ENCODE measurements at regions not wholly inside any gene's neighbourhood (a gene's known extent, or its start where the extent isn't known, plus 50 kb on each side); places are given as distances from the start of the nearest gene placed in this dataset.

DNA sequence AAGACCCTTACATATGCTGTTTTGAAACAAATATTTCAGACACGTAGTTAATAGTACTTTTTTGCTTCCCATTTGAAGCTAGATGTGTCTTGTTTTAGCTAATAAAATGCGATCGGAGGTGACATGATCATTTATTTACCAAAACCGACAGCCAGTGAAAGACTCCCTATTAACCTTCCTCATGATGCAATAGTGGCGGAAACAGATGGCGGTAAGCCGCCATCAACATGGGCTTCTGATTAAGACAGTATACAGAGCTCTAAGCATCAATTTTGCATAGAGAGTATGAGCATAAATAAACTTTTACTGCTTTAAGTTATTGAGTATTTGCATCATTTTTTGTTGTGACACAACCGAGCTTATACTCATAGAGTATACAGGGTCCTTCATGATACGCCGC, 1282.4 kb upstream of the ADGRB3 start:
- Histone ChIP-seq H3K36me3 (ENCODE audit: control insufficient read depth, insufficient read depth, low read length, severe bottlenecking) (no peaks in the 10 kb centered on the region), H3K9me3 (ENCODE audit: control insufficient read depth, low read length) (no peaks in the 10 kb centered on the region), H3K9ac (ENCODE audit: low read length) (no peak overlapping the region), H3K4me1 (ENCODE audit: control insufficient read depth, insufficient read depth, low read length) (no peaks in the 10 kb centered on the region), H3K27me3 (replicated peaks; ENCODE audit: control insufficient read depth, insufficient read depth, low read length) (no peaks in the 10 kb centered on the region), H3K4me3 (ENCODE audit: low read length) (no peak overlapping the region)
- DNase-seq (ENCODE audit: low read depth): no peak

DNA sequence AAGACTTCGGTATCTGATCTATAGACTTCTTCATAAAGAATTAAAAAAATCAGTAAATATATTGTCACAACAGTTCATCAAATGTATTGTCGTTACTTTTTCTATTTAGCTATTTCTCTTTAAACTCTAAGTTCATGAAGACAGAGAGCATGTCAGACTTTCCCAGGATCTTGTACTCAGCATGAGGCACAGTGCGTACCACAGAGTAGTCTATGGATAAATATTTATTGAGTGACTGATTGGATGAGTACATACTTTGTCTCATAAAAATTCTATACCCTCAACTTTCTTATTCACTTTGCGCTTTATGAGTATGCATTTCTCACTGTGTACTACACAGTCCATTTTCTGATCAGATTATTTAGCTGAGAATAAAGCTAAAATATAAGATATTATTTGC, 1284.4 kb upstream of the ADGRB3 start:
- Histone ChIP-seq H3K27me3 (replicated peaks; ENCODE audit: control insufficient read depth, insufficient read depth, low read length) (no peaks in the 10 kb centered on the region), H3K9me3 (ENCODE audit: control insufficient read depth, low read length) (no peaks in the 10 kb centered on the region), H3K36me3 (ENCODE audit: control insufficient read depth, insufficient read depth, low read length, severe bottlenecking) (no peaks in the 10 kb centered on the region), H3K4me3 (ENCODE audit: low read length) (no peak overlapping the region), H3K9ac (ENCODE audit: low read length) (no peak overlapping the region), H3K4me1 (ENCODE audit: control insufficient read depth, insufficient read depth, low read length) (no peaks in the 10 kb centered on the region)
- DNase-seq (ENCODE audit: low read depth): no peak

GRCh38 chr6:67345946-67346345, 1289.1 kb upstream of the ADGRB3 start:
- Histone ChIP-seq H3K36me3 (ENCODE audit: control insufficient read depth, insufficient read depth, low read length, severe bottlenecking) (no peaks in the 10 kb centered on the region), H3K4me3 (ENCODE audit: low read length) (no peak overlapping the region), H3K4me1 (ENCODE audit: control insufficient read depth, insufficient read depth, low read length) (no peaks in the 10 kb centered on the region), H3K9ac (ENCODE audit: low read length) (no peak overlapping the region), H3K27me3 (replicated peaks; ENCODE audit: control insufficient read depth, insufficient read depth, low read length) (no peaks in the 10 kb centered on the region), H3K9me3 (ENCODE audit: control insufficient read depth, low read length) (no peaks in the 10 kb centered on the region)
- DNase-seq (ENCODE audit: low read depth): no peak

- Histone ChIP-seq H3K4me1 (ENCODE audit: control insufficient read depth, insufficient read depth, low read length) (no peaks in the 10 kb centered on the region), H3K9me3 (ENCODE audit: control insufficient read depth, low read length) (no peaks in the 10 kb centered on the region), H3K36me3 (ENCODE audit: control insufficient read depth, insufficient read depth, low read length, severe bottlenecking) (no peaks in the 10 kb centered on the region), H3K4me3 (ENCODE audit: low read length) (no peak overlapping the region), H3K9ac (ENCODE audit: low read length) (no peak overlapping the region), H3K27me3 (replicated peaks; ENCODE audit: control insufficient read depth, insufficient read depth, low read length) (no peaks in the 10 kb centered on the region)
- no peak for DNase-seq (ENCODE audit: low read depth)
Measured at GRCh38 chr6:67336014-67336413, 1299.1 kb upstream of the ADGRB3 start.

- no peak overlapping the region for H3K9ac ChIP-seq (ENCODE audit: low read length)
- no peaks in the 10 kb centered on the region for H3K9me3 ChIP-seq (ENCODE audit: control insufficient read depth, low read length)
- no peaks in the 10 kb centered on the region for H3K27me3 ChIP-seq (replicated peaks; ENCODE audit: control insufficient read depth, insufficient read depth, low read length)
- no peak overlapping the region for H3K4me3 ChIP-seq (ENCODE audit: low read length)
- H3K4me1 ChIP-seq (ENCODE audit: control insufficient read depth, insufficient read depth, low read length): no peaks in the 10 kb centered on the region
- DNase-seq (ENCODE audit: low read depth): no peak
- no peaks in the 10 kb centered on the region for H3K36me3 ChIP-seq (ENCODE audit: control insufficient read depth, insufficient read depth, low read length, severe bottlenecking)
Measured at GRCh38 chr6:67331304-67331703, 1303.8 kb upstream of the ADGRB3 start.

DNA sequence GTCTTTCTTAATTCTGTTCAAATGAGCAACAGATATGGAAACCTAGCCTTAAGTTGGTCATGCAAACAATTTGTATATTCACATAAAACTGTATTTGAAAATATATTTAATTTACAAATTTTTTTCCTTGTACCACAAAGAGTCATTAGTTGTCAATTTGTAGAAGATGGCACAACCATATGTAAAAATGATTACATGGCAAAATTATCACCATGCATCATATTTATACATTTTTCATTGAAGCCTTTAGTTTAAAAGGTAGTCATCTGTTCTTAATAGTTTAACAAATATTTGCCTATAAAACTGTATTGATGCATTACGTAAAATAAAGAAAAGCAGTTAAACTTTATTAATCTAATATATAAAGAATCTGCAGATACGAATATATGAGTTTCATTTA, 1306.8 kb upstream of the ADGRB3 start:
- no peak overlapping the region for H3K4me3 ChIP-seq (ENCODE audit: low read length)
- no peak overlapping the region for H3K9ac ChIP-seq (ENCODE audit: low read length)
- no peak for DNase-seq (ENCODE audit: low read depth)
- no peaks in the 10 kb centered on the region for H3K9me3 ChIP-seq (ENCODE audit: control insufficient read depth, low read length)
- no peaks in the 10 kb centered on the region for H3K36me3 ChIP-seq (ENCODE audit: control insufficient read depth, insufficient read depth, low read length, severe bottlenecking)
- no peaks in the 10 kb centered on the region for H3K27me3 ChIP-seq (replicated peaks; ENCODE audit: control insufficient read depth, insufficient read depth, low read length)
- no peaks in the 10 kb centered on the region for H3K4me1 ChIP-seq (ENCODE audit: control insufficient read depth, insufficient read depth, low read length)

DNA sequence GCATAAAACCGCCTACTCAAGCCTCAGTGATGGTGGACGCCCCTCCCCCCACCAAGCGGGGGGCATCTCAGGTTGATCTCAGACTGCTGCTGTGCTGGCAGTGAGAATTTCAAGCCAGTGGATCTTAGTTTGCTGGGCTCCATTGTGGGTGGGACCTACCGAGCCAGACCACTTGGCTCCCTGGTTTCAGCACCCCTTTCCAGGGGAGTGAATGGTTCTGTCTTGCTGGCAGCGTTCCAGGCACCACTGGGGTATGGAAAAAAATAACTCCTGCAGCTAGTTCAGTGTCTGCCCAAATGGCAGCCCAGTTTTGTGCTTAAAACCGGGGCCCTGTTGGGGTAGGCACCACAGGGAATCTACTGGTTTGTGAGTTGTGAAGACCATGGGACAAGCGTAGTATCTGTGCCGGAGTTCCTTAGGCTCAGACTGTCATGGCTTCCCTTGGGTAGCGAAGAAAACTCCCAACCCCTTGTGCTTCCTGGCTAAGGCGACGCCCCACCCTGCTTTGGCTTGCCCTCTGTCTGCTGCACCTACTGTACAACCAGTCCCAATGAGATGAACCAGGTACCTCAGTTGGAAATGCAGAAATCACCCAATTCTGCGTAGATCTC, 1334.5 kb upstream of the ADGRB3 start:
- H3K36me3 ChIP-seq (ENCODE audit: control insufficient read depth, insufficient read depth, low read length, severe bottlenecking): no peaks in the 10 kb centered on the region
- H3K27me3 ChIP-seq (replicated peaks; ENCODE audit: control insufficient read depth, insufficient read depth, low read length): no peaks in the 10 kb centered on the region
- H3K4me1 ChIP-seq (ENCODE audit: control insufficient read depth, insufficient read depth, low read length): no peaks in the 10 kb centered on the region
- no peak overlapping the region for H3K4me3 ChIP-seq (ENCODE audit: low read length)
- H3K9me3 ChIP-seq (ENCODE audit: control insufficient read depth, low read length): peaks cover 3% of the 10 kb centered on the region
- no peak for DNase-seq (ENCODE audit: low read depth)
- H3K9ac ChIP-seq (ENCODE audit: low read length): no peak overlapping the region

- no peaks in the 10 kb centered on the region for H3K4me1 ChIP-seq (ENCODE audit: control insufficient read depth, insufficient read depth, low read length)
- DNase-seq (ENCODE audit: low read depth): no peak
- H3K9ac ChIP-seq (ENCODE audit: low read length): no peak overlapping the region
- no peaks in the 10 kb centered on the region for H3K9me3 ChIP-seq (ENCODE audit: control insufficient read depth, low read length)
- no peaks in the 10 kb centered on the region for H3K36me3 ChIP-seq (ENCODE audit: control insufficient read depth, insufficient read depth, low read length, severe bottlenecking)
- H3K27me3 ChIP-seq (replicated peaks; ENCODE audit: control insufficient read depth, insufficient read depth, low read length): no peaks in the 10 kb centered on the region
- H3K4me3 ChIP-seq (ENCODE audit: low read length): no peak overlapping the region
Measured at GRCh38 chr6:67292169-67292568, 1342.9 kb upstream of the ADGRB3 start.

- no peaks in the 10 kb centered on the region for H3K9me3 ChIP-seq (ENCODE audit: control insufficient read depth, low read length)
- H3K27me3 ChIP-seq (replicated peaks; ENCODE audit: control insufficient read depth, insufficient read depth, low read length): no peaks in the 10 kb centered on the region
- no peaks in the 10 kb centered on the region for H3K36me3 ChIP-seq (ENCODE audit: control insufficient read depth, insufficient read depth, low read length, severe bottlenecking)
- H3K4me1 ChIP-seq (ENCODE audit: control insufficient read depth, insufficient read depth, low read length): no peaks in the 10 kb centered on the region
- H3K9ac ChIP-seq (ENCODE audit: low read length): no peak overlapping the region
- no peak overlapping the region for H3K4me3 ChIP-seq (ENCODE audit: low read length)
- no peak for DNase-seq (ENCODE audit: low read depth)
Measured at GRCh38 chr6:67287566-67287965, 1347.5 kb upstream of the ADGRB3 start.

- Histone ChIP-seq H3K9ac (ENCODE audit: low read length) (no peak overlapping the region), H3K9me3 (ENCODE audit: control insufficient read depth, low read length) (no peaks in the 10 kb centered on the region), H3K4me1 (ENCODE audit: control insufficient read depth, insufficient read depth, low read length) (no peaks in the 10 kb centered on the region), H3K27me3 (replicated peaks; ENCODE audit: control insufficient read depth, insufficient read depth, low read length) (no peaks in the 10 kb centered on the region), H3K4me3 (ENCODE audit: low read length) (no peak overlapping the region), H3K36me3 (ENCODE audit: control insufficient read depth, insufficient read depth, low read length, severe bottlenecking) (no peaks in the 10 kb centered on the region)
- peak; percentile 5 for DNase-seq (ENCODE audit: low read depth)
Measured at GRCh38 chr6:67285770-67286495, 1349.1 kb upstream of the ADGRB3 start.

DNA sequence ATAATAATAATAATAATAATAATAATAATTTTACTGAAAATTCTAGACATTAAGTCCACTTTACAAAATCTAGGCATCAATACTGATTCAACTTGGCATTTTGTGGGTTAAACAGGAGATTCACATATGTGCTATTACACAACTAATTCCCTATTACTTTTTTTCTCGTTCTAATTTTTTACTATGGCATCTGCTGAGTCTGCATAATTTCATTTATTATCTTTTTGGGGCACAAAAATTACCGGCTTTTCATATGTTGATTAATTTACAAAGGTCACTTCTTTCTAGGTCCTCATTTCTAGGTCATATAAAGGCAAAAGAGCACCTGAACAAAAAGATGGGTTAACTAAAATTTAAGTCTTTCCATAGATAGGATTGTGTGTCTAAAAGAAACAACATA, 1357.8 kb upstream of the ADGRB3 start:
- H3K4me3 ChIP-seq (ENCODE audit: low read length): no peak overlapping the region
- no peaks in the 10 kb centered on the region for H3K9me3 ChIP-seq (ENCODE audit: control insufficient read depth, low read length)
- no peaks in the 10 kb centered on the region for H3K27me3 ChIP-seq (replicated peaks; ENCODE audit: control insufficient read depth, insufficient read depth, low read length)
- no peak overlapping the region for H3K9ac ChIP-seq (ENCODE audit: low read length)
- DNase-seq (ENCODE audit: low read depth): no peak
- H3K36me3 ChIP-seq (ENCODE audit: control insufficient read depth, insufficient read depth, low read length, severe bottlenecking): no peaks in the 10 kb centered on the region
- H3K4me1 ChIP-seq (ENCODE audit: control insufficient read depth, insufficient read depth, low read length): no peaks in the 10 kb centered on the region
